Glutamatergic neuron (in vitro differentiated cells): ENCODE measurements at regions not wholly inside any gene's neighbourhood (a gene's known extent, or its start where the extent isn't known, plus 50 kb on each side); places are given as distances from the start of the nearest gene placed in this dataset.

ENCODE experiments used
- DNase-seq: peaks from one replicate; pipeline ENCODE4 v3.0.0; 2022
- H3K27ac Mint-ChIP-seq: one replicate; pipeline ENCODE4 v1.8.0; 2020; ENCODE audit warnings: mild to moderate bottlenecking, mixed read lengths, inconsistent platforms; ENCODE audit not compliant: unreplicated experiment
- H3K27me3 Mint-ChIP-seq: one replicate; pipeline ENCODE4 v1.8.0; 2020; ENCODE audit warnings: mild to moderate bottlenecking, moderate library complexity, mixed read lengths, inconsistent platforms; ENCODE audit not compliant: unreplicated experiment
- H3K36me3 Mint-ChIP-seq: one replicate; pipeline ENCODE4 v1.8.0; 2020; ENCODE audit warnings: mild to moderate bottlenecking, mixed read lengths, inconsistent platforms; ENCODE audit not compliant: unreplicated experiment
- H3K4me1 Mint-ChIP-seq: one replicate; pipeline ENCODE4 v1.8.0; 2020; ENCODE audit warnings: mild to moderate bottlenecking, low read depth, mixed read lengths, inconsistent platforms; ENCODE audit not compliant: unreplicated experiment
- H3K4me3 Mint-ChIP-seq: one replicate; pipeline ENCODE4 v1.8.0; 2020; ENCODE audit warnings: mild to moderate bottlenecking, mixed read lengths, inconsistent platforms; ENCODE audit not compliant: unreplicated experiment
- H3K9me3 Mint-ChIP-seq: one replicate; pipeline ENCODE4 v1.8.0; 2020; ENCODE audit warnings: mild to moderate bottlenecking, moderate library complexity, mixed read lengths, inconsistent platforms; ENCODE audit not compliant: unreplicated experiment
- CTCF ChIP-seq: fragments of 200-600 bp; sonication (generic); IDR thresholded peaks from one replicate; pipeline ENCODE4 v1.5.0; 2021; ENCODE audit not compliant: partially characterized antibody, unreplicated experiment

GRCh38 chr4:41358647-41359421, 102.1 kb downstream of the UCHL1 start:
- Mint-ChIP-seq H3K9me3 (peaks cover 8% of the 10 kb centered on the region), H3K27ac (no peak overlapping the region), H3K4me1 (peaks cover 24% of the 10 kb centered on the region), H3K27me3 (peaks cover 3% of the 10 kb centered on the region), H3K4me3 (no peak overlapping the region), H3K36me3 (peaks cover 4% of the 10 kb centered on the region)
- peak; percentile 28 for DNase-seq
- TF ChIP-seq CTCF = peak; percentile 18

- DNase-seq = no peak
- peaks cover 3% of the 10 kb centered on the region for H3K27me3 Mint-ChIP-seq
- H3K36me3 Mint-ChIP-seq = peaks cover 4% of the 10 kb centered on the region
- peaks cover 8% of the 10 kb centered on the region for H3K9me3 Mint-ChIP-seq
- TF ChIP-seq CTCF = no peak
- peak overlapping the region; percentile 80 for H3K4me3 Mint-ChIP-seq
- no peak overlapping the region for H3K27ac Mint-ChIP-seq
- peaks cover 24% of the 10 kb centered on the region for H3K4me1 Mint-ChIP-seq
These were observed 102.7 kb downstream of the UCHL1 start for GRCh38 chr4:41359422-41359775.

- no peak for TF ChIP-seq CTCF
- H3K27ac Mint-ChIP-seq = no peak overlapping the region
- peaks cover 4% of the 10 kb centered on the region for H3K36me3 Mint-ChIP-seq
- H3K4me1 Mint-ChIP-seq = peaks cover 24% of the 10 kb centered on the region
- peak overlapping the region; percentile 80 for H3K4me3 Mint-ChIP-seq
- peaks cover 8% of the 10 kb centered on the region for H3K9me3 Mint-ChIP-seq
- DNase-seq = no peak
- peaks cover 3% of the 10 kb centered on the region for H3K27me3 Mint-ChIP-seq
These were observed 103.1 kb downstream of the UCHL1 start for GRCh38 chr4:41359836-41360213.

- H3K4me3 Mint-ChIP-seq = peak overlapping the region; percentile 81
- no peak for TF ChIP-seq CTCF
These were observed 103.6 kb downstream of the UCHL1 start for GRCh38 chr4:41360214-41360920.

More at GRCh38 chr4:41360214-41360920, 103.6 kb downstream of the UCHL1 start:
- H3K4me1 Mint-ChIP-seq = peaks cover 24% of the 10 kb centered on the region
- peaks cover 3% of the 10 kb centered on the region for H3K27me3 Mint-ChIP-seq
- H3K27ac Mint-ChIP-seq = no peak overlapping the region
- DNase-seq = peak; percentile 83
- peaks cover 4% of the 10 kb centered on the region for H3K36me3 Mint-ChIP-seq
- H3K9me3 Mint-ChIP-seq = peaks cover 8% of the 10 kb centered on the region
